ENCODE measurements at regions not wholly inside any gene's neighbourhood (a gene's known extent, or its start where the extent isn't known, plus 50 kb on each side); places are given as distances from the start of the nearest gene placed in this dataset.

- Histone ChIP-seq H3K36me3 (ENCODE audit: control insufficient read depth in 2 of 2, insufficient read depth in 2 of 2, low read length in 1 of 2) (no peaks in the 10 kb centered on the region), H3K27me3 (replicated peaks in 1 of 2; ENCODE audit: control insufficient read depth in 2 of 2, insufficient read depth in 2 of 2, low read length in 1 of 2) (no peaks in the 10 kb centered on the region; a peak in 1 of 4 replicates), H3K4me2 (ENCODE audit: control insufficient read depth, insufficient read depth) (no peak overlapping the region), H3K9me3 (replicated peaks; ENCODE audit: control insufficient read depth, insufficient read depth, low read length) (no peaks in the 10 kb centered on the region), H3K4me3 (no peak overlapping the region), H3K27ac (ENCODE audit: control insufficient read depth, insufficient read depth) (no peak overlapping the region), H3K9ac (ENCODE audit: control insufficient read depth, insufficient read depth, low read length) (no peak overlapping the region), H2AFZ (ENCODE audit: control insufficient read depth, low read depth, low read length) (no peak overlapping the region), H4K20me1 (ENCODE audit: control insufficient read depth, insufficient read depth) (no peaks in the 10 kb centered on the region), H3K4me1 (ENCODE audit: control insufficient read depth, insufficient read depth, low read length) (no peaks in the 10 kb centered on the region), H3K79me2 (ENCODE audit: control insufficient read depth, insufficient read depth, low read length) (no peaks in the 10 kb centered on the region)
- in situ Hi-C loops (cut with MboI) (no loop called here), intact Hi-C loops (cut with micrococcal nuclease; ENCODE audit: unreplicated experiment) (no loop called here)
- ChIA-PET CTCF (interaction anchor here (1.0 kb wide), 1 partner anchor 263 kb away, joined by 3 read pairs; no protein-coding TSS in a partner anchor), SMC1A (ENCODE audit: uncharacterized antibody, unreplicated experiment) (no interaction called here), POLR2A (no interaction called here), RAD21 (ENCODE audit: unreplicated experiment) (no interaction called here)
- FAIRE-seq (no peak), ATAC-seq (no peak), DNase-seq (ENCODE audit: low read depth, low spot score) (no peak)
- no TSS peak for BruUV-seq (replicated peaks)
- 9% methylated on average over 2 of the region's 2 CpGs for WGBS (ENCODE audit: insufficient coverage, insufficient replicate concordance, low lambda C conversion rate, missing lambda C conversion rate)
- TF ChIP-seq POLR2A (IDR thresholded peaks at IDR 0.05; ENCODE audit: low read depth, low read length) (no peak), POLR2AphosphoS2 (IDR thresholded peaks at IDR 0.05; ENCODE audit: low read depth, low read length) (no peak), MYB (IDR thresholded peaks at IDR 0.05; ENCODE audit: borderline replicate concordance, low read depth, low read length) (no peak), CBFB (IDR thresholded peaks at IDR 0.05; ENCODE audit: low read depth) (no peak), MTA2 (IDR thresholded peaks at IDR 0.05; ENCODE audit: low read depth) (no peak), NR2C1 (IDR thresholded peaks at IDR 0.05) (no peak), YY1 (IDR thresholded peaks at IDR 0.05; ENCODE audit: low read depth, low read length) (no peak), RUNX3 (IDR thresholded peaks at IDR 0.05; ENCODE audit: low read length) (no peak)
- TF ChIP-seq, protein P1, sequence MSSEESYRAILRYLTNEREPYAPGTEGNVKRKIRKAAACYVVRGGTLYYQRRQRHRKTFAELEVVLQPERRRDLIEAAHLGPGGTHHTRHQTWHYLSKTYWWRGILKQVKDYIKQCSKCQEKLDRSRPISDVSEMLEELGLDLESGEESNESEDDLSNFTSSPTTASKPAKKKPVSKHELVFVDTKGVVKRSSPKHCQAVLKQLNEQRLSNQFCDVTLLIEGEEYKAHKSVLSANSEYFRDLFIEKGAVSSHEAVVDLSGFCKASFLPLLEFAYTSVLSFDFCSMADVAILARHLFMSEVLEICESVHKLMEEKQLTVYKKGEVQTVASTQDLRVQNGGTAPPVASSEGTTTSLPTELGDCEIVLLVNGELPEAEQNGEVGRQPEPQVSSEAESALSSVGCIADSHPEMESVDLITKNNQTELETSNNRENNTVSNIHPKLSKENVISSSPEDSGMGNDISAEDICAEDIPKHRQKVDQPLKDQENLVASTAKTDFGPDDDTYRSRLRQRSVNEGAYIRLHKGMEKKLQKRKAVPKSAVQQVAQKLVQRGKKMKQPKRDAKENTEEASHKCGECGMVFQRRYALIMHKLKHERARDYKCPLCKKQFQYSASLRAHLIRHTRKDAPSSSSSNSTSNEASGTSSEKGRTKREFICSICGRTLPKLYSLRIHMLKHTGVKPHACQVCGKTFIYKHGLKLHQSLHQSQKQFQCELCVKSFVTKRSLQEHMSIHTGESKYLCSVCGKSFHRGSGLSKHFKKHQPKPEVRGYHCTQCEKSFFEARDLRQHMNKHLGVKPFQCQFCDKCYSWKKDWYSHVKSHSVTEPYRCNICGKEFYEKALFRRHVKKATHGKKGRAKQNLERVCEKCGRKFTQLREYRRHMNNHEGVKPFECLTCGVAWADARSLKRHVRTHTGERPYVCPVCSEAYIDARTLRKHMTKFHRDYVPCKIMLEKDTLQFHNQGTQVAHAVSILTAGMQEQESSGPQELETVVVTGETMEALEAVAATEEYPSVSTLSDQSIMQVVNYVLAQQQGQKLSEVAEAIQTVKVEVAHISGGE (CRISPR knock-in tag; IDR thresholded peaks at IDR 0.05), result no peak
These were observed 71.8 kb upstream of the PKN2 start for GRCh38 chr1:88612292-88612691.

All from GM12878 (cell line).